Parathyroid adenoma (tissue), 2 donors: ENCODE measurements at regions not wholly inside any gene's neighbourhood (a gene's known extent, or its start where the extent isn't known, plus 50 kb on each side); places are given as distances from the start of the nearest gene placed in this dataset.

Source experiments
- H2AFZ ChIP-seq: fragments of 300-600 bp; sonication (generic); one replicate; pipeline ENCODE4 v1.7.0; 2017; ENCODE audit warnings: antibody characterized with exemption, mild to moderate bottlenecking
- H3K27ac ChIP-seq: fragments of 300-600 bp; sonication (generic); one replicate; pipeline ENCODE4 v1.7.0; 2017
- H3K27me3 ChIP-seq: fragments of 300-600 bp; sonication (generic); one replicate; pipeline ENCODE4 v1.7.0; 2017; ENCODE audit warnings: low read length; ENCODE audit not compliant: control insufficient read depth, insufficient read depth
- H3K36me3 ChIP-seq: fragments of 300-600 bp; sonication (generic); one replicate; pipeline ENCODE4 v1.7.0; 2017; ENCODE audit warnings: low read length; ENCODE audit not compliant: control insufficient read depth, insufficient read depth
- H3K4me1 ChIP-seq: fragments of 300-600 bp; sonication (generic); one replicate; pipeline ENCODE4 v1.7.0; 2017; ENCODE audit warnings: control low read depth
- H3K4me2 ChIP-seq: fragments of 300-600 bp; sonication (generic); one replicate; pipeline ENCODE4 v1.7.0; 2017; ENCODE audit warnings: low read length
- H3K4me3 ChIP-seq: fragments of 300-600 bp; sonication (generic); one replicate; pipeline ENCODE4 v1.7.0; 2017; ENCODE audit warnings: low read depth, low read length
- H3K79me2 ChIP-seq: fragments of 300-600 bp; sonication (generic); one replicate; pipeline ENCODE4 v1.7.0; 2017; ENCODE audit warnings: control low read depth
- H3K9ac ChIP-seq: fragments of 300-600 bp; sonication (generic); one replicate; pipeline ENCODE4 v1.7.0; 2017; ENCODE audit warnings: mild to moderate bottlenecking
- H3K9me3 ChIP-seq: fragments of 300-600 bp; sonication (generic); one replicate; pipeline ENCODE4 v1.7.0; 2017; ENCODE audit warnings: low read length; ENCODE audit not compliant: control insufficient read depth
- TF ChIP-seq, protein P1 (sequence below): fragments of 300-600 bp; sonication (generic); IDR thresholded peaks from one replicate; pipeline ENCODE4 v1.7.0; 2017; ENCODE audit warnings: antibody characterized with exemption, mild to moderate bottlenecking
- donor health status: primary hyperparathyroidism.

DNA sequence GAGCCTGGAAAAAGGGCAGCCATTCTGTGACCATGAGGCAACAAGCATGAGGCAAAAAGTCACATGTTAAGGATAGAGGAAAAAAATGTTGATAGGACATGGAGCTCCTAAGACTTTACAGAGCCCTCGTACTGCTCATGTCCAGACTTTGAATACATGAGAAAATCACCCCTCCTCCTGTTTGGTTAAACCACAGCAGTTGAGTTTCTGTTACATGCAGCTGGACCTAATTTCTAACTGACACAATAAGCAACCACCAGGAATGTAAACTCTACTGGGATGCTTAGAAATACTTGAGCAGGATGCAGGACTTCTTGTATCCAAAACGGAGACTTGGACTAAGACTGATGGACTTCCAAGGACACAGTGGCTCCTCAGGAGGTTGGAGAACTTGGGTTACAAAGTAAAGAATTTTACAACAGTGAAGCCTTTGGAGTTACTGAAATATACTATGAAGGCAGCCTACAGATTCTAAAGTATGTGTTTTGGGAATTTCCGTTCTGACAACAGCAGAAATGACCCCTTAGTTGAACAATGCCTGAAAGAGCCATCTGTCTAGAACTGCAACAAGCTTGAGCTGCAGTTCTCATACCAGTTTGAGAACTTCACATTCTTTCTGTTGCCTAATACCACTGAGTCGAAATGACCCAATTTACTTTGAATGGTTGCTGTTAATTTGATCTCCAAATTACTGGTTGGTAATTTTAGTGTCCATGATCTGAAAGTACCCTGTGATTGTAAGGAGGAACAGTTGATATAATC, 268.9 kb downstream of the PIK3R1 start:
- H2AFZ ChIP-seq = no peak overlapping the region
- H3K79me2 ChIP-seq = no peaks in the 10 kb centered on the region

GRCh38 chr5:68489556-68489955, 274.0 kb downstream of the PIK3R1 start:
- H3K4me3 ChIP-seq = no peak overlapping the region
- no peak overlapping the region for H3K4me2 ChIP-seq
- TF ChIP-seq, protein P1, sequence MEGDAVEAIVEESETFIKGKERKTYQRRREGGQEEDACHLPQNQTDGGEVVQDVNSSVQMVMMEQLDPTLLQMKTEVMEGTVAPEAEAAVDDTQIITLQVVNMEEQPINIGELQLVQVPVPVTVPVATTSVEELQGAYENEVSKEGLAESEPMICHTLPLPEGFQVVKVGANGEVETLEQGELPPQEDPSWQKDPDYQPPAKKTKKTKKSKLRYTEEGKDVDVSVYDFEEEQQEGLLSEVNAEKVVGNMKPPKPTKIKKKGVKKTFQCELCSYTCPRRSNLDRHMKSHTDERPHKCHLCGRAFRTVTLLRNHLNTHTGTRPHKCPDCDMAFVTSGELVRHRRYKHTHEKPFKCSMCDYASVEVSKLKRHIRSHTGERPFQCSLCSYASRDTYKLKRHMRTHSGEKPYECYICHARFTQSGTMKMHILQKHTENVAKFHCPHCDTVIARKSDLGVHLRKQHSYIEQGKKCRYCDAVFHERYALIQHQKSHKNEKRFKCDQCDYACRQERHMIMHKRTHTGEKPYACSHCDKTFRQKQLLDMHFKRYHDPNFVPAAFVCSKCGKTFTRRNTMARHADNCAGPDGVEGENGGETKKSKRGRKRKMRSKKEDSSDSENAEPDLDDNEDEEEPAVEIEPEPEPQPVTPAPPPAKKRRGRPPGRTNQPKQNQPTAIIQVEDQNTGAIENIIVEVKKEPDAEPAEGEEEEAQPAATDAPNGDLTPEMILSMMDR = no peak
- H3K27ac ChIP-seq = no peak overlapping the region
- H3K9ac ChIP-seq = no peak overlapping the region
- peaks cover 15% of the 10 kb centered on the region for H3K4me1 ChIP-seq
- no peaks in the 10 kb centered on the region for H3K27me3 ChIP-seq
- H3K79me2 ChIP-seq = no peaks in the 10 kb centered on the region
- no peaks in the 10 kb centered on the region for H3K36me3 ChIP-seq
- peak overlapping the region; percentile 16 for H2AFZ ChIP-seq
- H3K9me3 ChIP-seq = no peaks in the 10 kb centered on the region

More for the DNA sequence above, 268.9 kb downstream of the PIK3R1 start:
- no peak overlapping the region for H3K27ac ChIP-seq
- no peaks in the 10 kb centered on the region for H3K9me3 ChIP-seq
- H3K9ac ChIP-seq = no peak overlapping the region
- peaks cover 25% of the 10 kb centered on the region for H3K4me1 ChIP-seq
- H3K27me3 ChIP-seq = no peaks in the 10 kb centered on the region
- no peak overlapping the region for H3K4me2 ChIP-seq
- no peak overlapping the region for H3K4me3 ChIP-seq
- TF ChIP-seq, protein P1 = no peak
- H3K36me3 ChIP-seq = no peaks in the 10 kb centered on the region

GRCh38 chr5:68490406-68490805, 274.9 kb downstream of the PIK3R1 start:
- TF ChIP-seq, protein P1 = no peak
- no peak overlapping the region for H3K4me3 ChIP-seq
- no peak overlapping the region for H3K27ac ChIP-seq
- H3K9me3 ChIP-seq = no peaks in the 10 kb centered on the region
- no peak overlapping the region for H3K9ac ChIP-seq
- no peaks in the 10 kb centered on the region for H3K27me3 ChIP-seq
- no peaks in the 10 kb centered on the region for H3K36me3 ChIP-seq
- H3K79me2 ChIP-seq = no peaks in the 10 kb centered on the region
- no peak overlapping the region for H3K4me2 ChIP-seq
- peaks cover 15% of the 10 kb centered on the region for H3K4me1 ChIP-seq
- peak overlapping the region; percentile 18 for H2AFZ ChIP-seq

GRCh38 chr5:68494771-68495170, 279.2 kb downstream of the PIK3R1 start:
- H2AFZ ChIP-seq = peak overlapping the region; percentile 56
- H3K4me1 ChIP-seq = peaks cover 10% of the 10 kb centered on the region
- no peak overlapping the region for H3K4me3 ChIP-seq
- no peak overlapping the region for H3K9ac ChIP-seq
- no peaks in the 10 kb centered on the region for H3K9me3 ChIP-seq
- no peaks in the 10 kb centered on the region for H3K79me2 ChIP-seq
- no peak overlapping the region for H3K27ac ChIP-seq
- H3K36me3 ChIP-seq = no peaks in the 10 kb centered on the region
- no peaks in the 10 kb centered on the region for H3K27me3 ChIP-seq
- TF ChIP-seq, protein P1 = no peak
- no peak overlapping the region for H3K4me2 ChIP-seq

GRCh38 chr5:68499987-68500386, 284.4 kb downstream of the PIK3R1 start:
- Histone ChIP-seq H3K4me2 (no peak overlapping the region), H3K4me3 (no peak overlapping the region), H3K9ac (no peak overlapping the region), H3K36me3 (no peaks in the 10 kb centered on the region), H2AFZ (no peak overlapping the region), H3K4me1 (peaks cover 5% of the 10 kb centered on the region), H3K79me2 (no peaks in the 10 kb centered on the region), H3K27me3 (no peaks in the 10 kb centered on the region), H3K9me3 (no peaks in the 10 kb centered on the region), H3K27ac (no peak overlapping the region)
- TF ChIP-seq, protein P1 = no peak
